Neuronal stem cell (in vitro differentiated cells): ENCODE measurements at regions not wholly inside any gene's neighbourhood (a gene's known extent, or its start where the extent isn't known, plus 50 kb on each side); places are given as distances from the start of the nearest gene placed in this dataset.

ENCODE experiments used
- DNase-seq: peaks from one replicate; pipeline ENCODE4 v3.0.0-alpha.2; 2013; ENCODE audit warnings: low spot score
- H2AFZ ChIP-seq: one replicate; pipeline ENCODE4 v1.6.1; 2013; ENCODE audit warnings: mild to moderate bottlenecking, low read length, inconsistent platforms
- H2AK5ac ChIP-seq: 2 replicates; pipeline ENCODE4 v1.6.1; 2013; ENCODE audit warnings: low read depth, mild to moderate bottlenecking, inconsistent platforms, low read length, moderate library complexity, mixed read lengths
- H2BK120ac ChIP-seq: 2 replicates; pipeline ENCODE4 v1.6.1; 2013; ENCODE audit warnings: low read depth, mild to moderate bottlenecking, inconsistent platforms, low read length, moderate library complexity, mixed read lengths
- H2BK12ac ChIP-seq: one replicate; pipeline ENCODE4 v1.6.1; 2013; ENCODE audit warnings: low read length, inconsistent platforms
- H2BK15ac ChIP-seq: 2 replicates; pipeline ENCODE4 v1.6.1; 2013; ENCODE audit warnings: mild to moderate bottlenecking, low read length, inconsistent platforms, mixed read lengths
- H2BK5ac ChIP-seq: one replicate; pipeline ENCODE4 v1.6.1; 2013; ENCODE audit warnings: inconsistent platforms, mild to moderate bottlenecking, low read length, moderate library complexity
- H3K14ac ChIP-seq: one replicate; pipeline ENCODE4 v1.6.1; 2013; ENCODE audit warnings: low read length, inconsistent platforms
- H3K18ac ChIP-seq: 2 replicates; pipeline ENCODE4 v1.6.1; 2013; ENCODE audit warnings: low read length, inconsistent platforms
- H3K23ac ChIP-seq: 2 replicates; pipeline ENCODE4 v1.6.1; 2013; ENCODE audit warnings: low read depth, mild to moderate bottlenecking, mixed read lengths, low read length, inconsistent platforms; ENCODE audit not compliant: poor library complexity
- H3K27ac ChIP-seq: replicated peaks from 3 replicates; pipeline ENCODE4 v1.5.1; 2013; ENCODE audit warnings: low read length, inconsistent platforms
- H3K27me3 ChIP-seq, 3 experiments: 2 replicates each; pipeline ENCODE4 v1.6.1; 2013; ENCODE audit warnings: low read length in 3 of 3, mild to moderate bottlenecking in 2 of 3, inconsistent platforms in 1 of 3, low read depth in 1 of 3, mixed read lengths in 1 of 3, moderate library complexity in 1 of 3; ENCODE audit not compliant: control insufficient read depth in 3 of 3, insufficient read depth in 3 of 3
- H3K36me3 ChIP-seq, 2 donors: replicated peaks in 1 of 2; 2 replicates each; pipeline ENCODE4 v1.6.1; 2013; ENCODE audit warnings: low read length in 2 of 2; ENCODE audit not compliant: control insufficient read depth in 2 of 2, insufficient read depth in 2 of 2
- H3K4ac ChIP-seq: 2 replicates; pipeline ENCODE4 v1.6.1; 2013; ENCODE audit warnings: inconsistent platforms, mild to moderate bottlenecking, low read length, moderate library complexity
- H3K4me1 ChIP-seq, 2 donors: 1 replicate in 1 of 2; 2 replicates in 1 of 2; pipeline ENCODE4 v1.6.1; 2013; ENCODE audit warnings: low read length in 2 of 2, low read depth in 1 of 2; ENCODE audit not compliant: control insufficient read depth in 2 of 2, insufficient read depth in 1 of 2
- H3K4me2 ChIP-seq: one replicate; pipeline ENCODE4 v1.6.1; 2013; ENCODE audit warnings: mild to moderate bottlenecking, low read length, inconsistent platforms; ENCODE audit not compliant: insufficient read depth, poor library complexity, severe bottlenecking
- H3K4me3 ChIP-seq, 2 donors: 2 replicates each; pipeline ENCODE4 v1.5.1; 2013; ENCODE audit warnings: low read length in 2 of 2, mild to moderate bottlenecking in 2 of 2, inconsistent platforms in 1 of 2, moderate library complexity in 1 of 2
- H3K79me1 ChIP-seq: one replicate; pipeline ENCODE4 v1.6.1; 2013; ENCODE audit warnings: low read depth, mild to moderate bottlenecking, inconsistent platforms, low read length, moderate library complexity
- H3K9ac ChIP-seq: one replicate; pipeline ENCODE4 v1.6.1; 2013; ENCODE audit warnings: mild to moderate bottlenecking, low read depth, low read length, inconsistent platforms; ENCODE audit not compliant: poor library complexity
- H3K9me3 ChIP-seq, 2 donors: replicated peaks in 1 of 2; 2 replicates each; pipeline versions ENCODE3 to v1.6.1; 2013; ENCODE audit warnings: low read length in 2 of 2, mild to moderate bottlenecking in 2 of 2, inconsistent platforms in 1 of 2, low read depth in 1 of 2, mixed read lengths in 1 of 2, moderate library complexity in 1 of 2; ENCODE audit not compliant: control insufficient read depth in 2 of 2, insufficient read depth in 1 of 2
- H4K8ac ChIP-seq: one replicate; pipeline ENCODE4 v1.6.1; 2013; ENCODE audit warnings: low read depth, mild to moderate bottlenecking, inconsistent platforms, low read length, moderate library complexity
- H4K91ac ChIP-seq: one replicate; pipeline ENCODE4 v1.6.1; 2013; ENCODE audit warnings: low read length, low read depth, mild to moderate bottlenecking, inconsistent platforms; ENCODE audit not compliant: poor library complexity
- WGBS, 2 donors: extraction: QIAGEN DNeasy Blood & Tissue Kit; methylation state at CpG; one replicate each; pipeline ENCODE4 v1.1.7; 2013; ENCODE audit warnings: missing lambda C conversion rate in 2 of 2, mixed read lengths in 1 of 2; ENCODE audit not compliant: insufficient read length in 2 of 2, insufficient replicate concordance in 1 of 2; ENCODE audit errors: extremely low coverage in 2 of 2; 5-methylcytosine and 5-hydroxymethylcytosine counted together

DNA sequence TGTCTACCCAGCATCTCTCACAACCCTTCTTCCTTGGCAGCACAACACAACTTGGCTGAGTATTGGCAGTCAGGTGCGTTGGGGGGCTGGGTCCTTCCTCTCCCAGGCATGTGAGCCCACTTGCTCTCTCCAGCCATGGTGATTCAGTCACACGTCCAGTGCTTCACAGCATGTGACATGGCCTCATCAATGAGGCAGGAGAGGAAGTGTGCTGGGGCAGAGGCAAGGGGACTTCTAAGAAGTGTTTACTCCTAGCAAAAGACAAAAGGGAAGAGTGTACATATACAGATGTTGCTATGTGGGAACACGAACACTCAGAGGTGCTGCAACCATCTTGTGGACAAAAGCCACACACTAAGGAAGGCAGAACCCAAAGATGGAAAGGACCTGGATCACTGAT is 380.8 kb downstream of the FBXW7 start:
- Histone ChIP-seq H3K18ac (no peak overlapping the region), H3K4me2 (no peak overlapping the region), H3K27ac (no peak overlapping the region), H3K36me3 (no peaks in the 10 kb centered on the region), H3K14ac (no peak overlapping the region), H3K9ac (no peak overlapping the region), H2AFZ (no peak overlapping the region), H3K23ac (no peak overlapping the region), H4K91ac (no peak overlapping the region), H2BK15ac (no peak overlapping the region), H3K79me1 (no peaks in the 10 kb centered on the region), H2BK5ac (no peak overlapping the region), H3K4me1 (peaks cover 0 to 1% of the 10 kb centered on the region in 2 donors), H3K27me3 (no peaks in the 10 kb centered on the region), H4K8ac (no peak overlapping the region), H2BK12ac (no peak overlapping the region), H2BK120ac (no peak overlapping the region), H3K4me3 (peak overlapping the region in 1 of 2 donors; percentile 33), H2AK5ac (no peak overlapping the region), H3K4ac (no peak overlapping the region), H3K9me3 (no peaks in the 10 kb centered on the region)
- WGBS, 2 donors = no CpG with 5 or more reads among the region's 3 CpGs
- no peak for DNase-seq

DNA sequence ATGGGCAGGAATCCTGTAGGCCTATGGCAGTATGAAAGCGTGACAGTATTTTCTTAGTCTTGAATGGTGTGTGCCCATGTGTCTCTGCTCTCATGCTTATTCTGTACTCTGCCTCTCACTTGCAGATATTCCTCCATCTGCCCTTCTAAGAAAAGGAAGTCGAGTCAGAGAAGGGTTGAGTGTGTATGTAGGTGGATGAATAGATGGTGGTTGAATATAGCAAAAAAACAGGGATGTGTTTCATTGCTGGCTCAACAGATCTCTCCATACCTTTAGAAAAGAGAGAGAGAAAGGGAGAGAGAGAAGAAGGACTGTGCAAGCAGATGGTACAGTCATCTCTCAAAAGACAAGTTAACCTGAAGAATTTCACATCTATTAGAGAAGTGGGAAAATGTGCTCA is 381.5 kb downstream of the FBXW7 start:
- peaks cover 0 to 1% of the 10 kb centered on the region in 2 donors for H3K4me1 ChIP-seq
- no peak overlapping the region for H3K27ac ChIP-seq
- H2BK5ac ChIP-seq = no peak overlapping the region
- H2AFZ ChIP-seq = no peak overlapping the region
- no peak for DNase-seq
- H3K27me3 ChIP-seq = no peaks in the 10 kb centered on the region
- no peaks in the 10 kb centered on the region for H3K9me3 ChIP-seq
- no peak overlapping the region for H3K18ac ChIP-seq
- H3K23ac ChIP-seq = no peak overlapping the region
- H3K4me3 ChIP-seq = no peak overlapping the region
- no peak overlapping the region for H3K9ac ChIP-seq
- no peaks in the 10 kb centered on the region for H3K79me1 ChIP-seq
- no peak overlapping the region for H3K4ac ChIP-seq
- H3K36me3 ChIP-seq = no peaks in the 10 kb centered on the region
- no peak overlapping the region for H3K14ac ChIP-seq
- H4K8ac ChIP-seq = no peak overlapping the region
- no peak overlapping the region for H3K4me2 ChIP-seq
- 100% methylated on average over 1 of the region's 2 CpGs; no CpG with 5 or more reads in 1 of the 2 donors for WGBS, 2 donors
- no peak overlapping the region for H2BK15ac ChIP-seq
- no peak overlapping the region for H2BK120ac ChIP-seq
- H2BK12ac ChIP-seq = no peak overlapping the region
- no peak overlapping the region for H4K91ac ChIP-seq
- no peak overlapping the region for H2AK5ac ChIP-seq

DNA sequence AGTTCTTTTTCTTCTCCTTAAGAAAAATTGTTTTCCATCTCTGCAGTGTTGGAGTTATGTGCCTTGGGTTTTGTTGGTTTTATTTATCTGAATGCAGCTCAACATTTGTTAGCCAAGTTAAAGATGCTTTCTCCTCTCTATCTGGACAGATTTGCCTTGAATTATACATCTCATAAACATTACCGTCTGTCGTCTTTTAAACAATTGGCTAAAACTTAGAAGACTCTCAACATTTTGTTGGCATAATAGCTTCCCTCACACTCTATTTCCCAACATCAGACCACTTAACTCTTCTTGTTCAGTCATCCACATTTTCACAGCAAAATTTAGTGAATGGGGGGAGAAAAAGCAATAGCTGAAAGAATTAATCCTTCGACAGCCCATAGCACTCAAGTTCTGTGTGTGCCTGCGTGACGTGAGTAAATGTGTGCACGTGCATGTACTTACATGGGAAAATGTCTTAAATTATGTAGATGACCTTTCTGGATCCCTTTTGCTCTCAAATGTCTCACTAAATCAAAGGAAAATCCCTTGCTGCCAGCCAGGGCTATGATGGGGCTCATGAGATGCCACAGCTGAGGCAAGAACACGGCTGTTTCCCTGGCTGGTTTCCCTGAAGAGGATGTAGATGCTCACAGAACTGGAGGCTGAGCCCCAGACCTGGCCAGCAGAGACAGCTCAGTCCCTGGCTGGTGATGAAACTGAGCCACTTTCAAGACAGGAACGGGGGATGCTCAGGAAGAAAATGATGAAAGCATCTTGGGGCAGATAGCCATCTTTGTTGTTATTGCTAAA is 382.2 kb downstream of the FBXW7 start:
- WGBS, 2 donors = no CpG with 5 or more reads among the region's 8 CpGs
- H3K18ac ChIP-seq = no peak overlapping the region
- no peak overlapping the region for H3K4me2 ChIP-seq
- no peak overlapping the region for H3K27ac ChIP-seq
- H3K9me3 ChIP-seq = no peaks in the 10 kb centered on the region
- no peak overlapping the region for H2BK12ac ChIP-seq
- no peak overlapping the region for H3K4me3 ChIP-seq
- H3K27me3 ChIP-seq = no peaks in the 10 kb centered on the region
- no peak overlapping the region for H2BK5ac ChIP-seq
- DNase-seq = no peak
- H3K36me3 ChIP-seq = no peaks in the 10 kb centered on the region
- no peak overlapping the region for H2BK120ac ChIP-seq
- H2AK5ac ChIP-seq = no peak overlapping the region
- H4K91ac ChIP-seq = no peak overlapping the region
- H2AFZ ChIP-seq = no peak overlapping the region
- no peak overlapping the region for H4K8ac ChIP-seq
- H3K4me1 ChIP-seq = peaks cover 0 to 1% of the 10 kb centered on the region in 2 donors
- no peak overlapping the region for H3K9ac ChIP-seq
- H3K79me1 ChIP-seq = no peaks in the 10 kb centered on the region
- H2BK15ac ChIP-seq = no peak overlapping the region
- H3K4ac ChIP-seq = no peak overlapping the region
- H3K14ac ChIP-seq = no peak overlapping the region
- no peak overlapping the region for H3K23ac ChIP-seq

DNA sequence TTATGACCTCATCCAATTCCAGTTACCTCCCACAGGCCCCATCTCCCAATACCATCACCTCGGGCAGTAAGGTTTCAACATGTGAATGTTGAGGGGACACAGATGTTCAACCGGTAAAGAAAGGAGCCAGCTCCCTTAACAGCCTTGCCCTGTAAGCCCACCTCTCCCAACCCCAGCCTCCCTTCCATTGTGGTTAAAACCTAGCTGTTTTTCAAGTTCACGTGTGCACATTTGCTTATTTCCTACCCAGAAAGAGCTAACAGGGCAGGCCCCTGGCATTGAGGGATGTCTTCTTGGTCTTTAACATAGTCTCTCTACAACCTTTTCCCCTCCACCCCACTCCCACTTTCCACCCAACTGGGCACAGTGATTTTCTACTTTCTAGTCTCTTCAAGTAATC is 385.7 kb downstream of the FBXW7 start:
- Histone ChIP-seq H3K4me2 (no peak overlapping the region), H3K9ac (no peak overlapping the region), H2BK12ac (no peak overlapping the region), H2BK120ac (no peak overlapping the region), H4K8ac (no peak overlapping the region), H3K14ac (no peak overlapping the region), H3K36me3 (no peaks in the 10 kb centered on the region), H3K4me3 (no peak overlapping the region), H3K4ac (no peak overlapping the region), H3K79me1 (no peaks in the 10 kb centered on the region), H2BK5ac (no peak overlapping the region), H3K4me1 (no peaks in the 10 kb centered on the region), H3K18ac (no peak overlapping the region), H2BK15ac (no peak overlapping the region), H2AK5ac (no peak overlapping the region), H4K91ac (no peak overlapping the region), H3K9me3 (peaks cover 0 to 2% of the 10 kb centered on the region in 2 donors), H3K27me3 (no peaks in the 10 kb centered on the region), H3K23ac (no peak overlapping the region), H3K27ac (no peak overlapping the region), H2AFZ (no peak overlapping the region)
- WGBS, 2 donors = no CpG with 5 or more reads among the region's 3 CpGs
- DNase-seq = no peak
